ENCODE measurements at regions not wholly inside any gene's neighbourhood (a gene's known extent, or its start where the extent isn't known, plus 50 kb on each side); places are given as distances from the start of the nearest gene placed in this dataset.

DNA sequence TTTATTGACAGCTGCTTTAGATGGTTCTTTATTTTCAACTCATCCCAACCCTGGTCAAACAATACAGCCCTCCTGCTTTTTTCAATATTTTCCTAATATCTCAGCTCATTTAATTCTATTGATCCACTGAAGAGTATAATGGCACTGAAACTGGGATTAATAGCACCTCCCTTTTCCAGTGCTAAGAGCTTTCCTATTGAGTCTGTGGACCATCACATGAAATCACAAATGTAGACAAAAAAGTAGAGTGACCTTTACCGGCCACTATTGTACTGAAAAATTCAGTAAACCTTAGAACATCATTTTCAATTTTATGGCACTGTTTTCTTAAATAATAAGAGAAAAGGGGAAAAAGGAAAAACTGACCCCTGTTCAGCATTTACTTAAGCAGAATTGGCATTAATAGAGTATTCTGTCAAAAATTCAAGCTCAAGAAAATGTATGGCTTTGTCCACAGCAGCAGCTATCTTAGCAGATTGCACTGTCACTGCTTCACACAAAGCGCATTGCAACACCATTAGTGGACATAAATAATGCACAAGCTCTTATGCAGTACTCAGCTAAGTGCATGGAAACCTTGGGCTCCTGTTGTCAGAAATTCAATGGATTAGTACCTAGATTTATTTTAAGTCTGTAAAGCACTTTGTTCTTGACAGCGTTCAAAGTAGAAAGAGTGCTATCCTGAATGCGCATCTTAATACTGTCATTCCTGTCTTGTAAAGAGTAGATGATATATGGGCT is 851.0 kb upstream of the KLHL1 start:
- no peak for TF ChIP-seq ZFX (IDR thresholded peaks at IDR 0.05; ENCODE audit: borderline replicate concordance)
- TF ChIP-seq, protein P1, sequence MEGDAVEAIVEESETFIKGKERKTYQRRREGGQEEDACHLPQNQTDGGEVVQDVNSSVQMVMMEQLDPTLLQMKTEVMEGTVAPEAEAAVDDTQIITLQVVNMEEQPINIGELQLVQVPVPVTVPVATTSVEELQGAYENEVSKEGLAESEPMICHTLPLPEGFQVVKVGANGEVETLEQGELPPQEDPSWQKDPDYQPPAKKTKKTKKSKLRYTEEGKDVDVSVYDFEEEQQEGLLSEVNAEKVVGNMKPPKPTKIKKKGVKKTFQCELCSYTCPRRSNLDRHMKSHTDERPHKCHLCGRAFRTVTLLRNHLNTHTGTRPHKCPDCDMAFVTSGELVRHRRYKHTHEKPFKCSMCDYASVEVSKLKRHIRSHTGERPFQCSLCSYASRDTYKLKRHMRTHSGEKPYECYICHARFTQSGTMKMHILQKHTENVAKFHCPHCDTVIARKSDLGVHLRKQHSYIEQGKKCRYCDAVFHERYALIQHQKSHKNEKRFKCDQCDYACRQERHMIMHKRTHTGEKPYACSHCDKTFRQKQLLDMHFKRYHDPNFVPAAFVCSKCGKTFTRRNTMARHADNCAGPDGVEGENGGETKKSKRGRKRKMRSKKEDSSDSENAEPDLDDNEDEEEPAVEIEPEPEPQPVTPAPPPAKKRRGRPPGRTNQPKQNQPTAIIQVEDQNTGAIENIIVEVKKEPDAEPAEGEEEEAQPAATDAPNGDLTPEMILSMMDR (IDR thresholded peaks at IDR 0.05): no peak
- no peak overlapping the region for H3K27ac ChIP-seq

DNA sequence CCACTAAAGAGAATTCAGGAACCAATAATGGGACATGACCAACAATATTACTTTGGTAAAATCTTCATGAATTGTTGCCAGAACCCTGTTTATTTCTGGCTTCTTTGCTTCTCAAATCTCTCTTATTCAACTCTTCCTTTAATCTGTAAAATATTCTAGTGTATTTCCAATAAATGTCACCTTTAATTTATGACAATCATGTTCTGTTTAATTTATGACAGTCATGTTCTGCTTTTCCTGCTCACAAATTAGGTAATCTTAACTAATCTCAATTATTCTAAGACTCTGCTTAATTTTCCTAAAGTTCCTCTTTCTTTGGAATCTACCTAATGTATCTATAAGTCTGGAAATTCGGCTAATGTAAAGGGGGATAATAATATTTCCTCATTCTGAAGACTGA is 847.6 kb upstream of the KLHL1 start:
- no peak overlapping the region for H3K27ac ChIP-seq

DNA sequence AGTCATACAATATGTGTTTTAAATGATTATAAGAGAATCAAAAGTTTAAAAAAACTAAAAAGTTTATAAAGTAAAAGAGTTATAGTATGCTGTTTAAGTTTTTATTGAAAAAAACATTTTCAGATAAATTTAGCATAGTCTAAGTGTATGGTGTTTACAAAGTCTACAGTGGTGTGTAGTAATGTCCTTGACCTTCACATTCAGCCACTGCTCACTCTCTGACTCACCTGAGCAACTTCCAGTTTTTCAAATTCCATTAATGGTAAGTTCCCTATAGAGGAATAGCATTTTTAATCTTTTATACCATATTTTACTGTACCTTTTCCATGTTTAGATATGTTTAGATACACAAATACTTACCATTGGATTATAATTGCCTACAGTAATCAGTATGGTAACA is 842.4 kb upstream of the KLHL1 start:
- no peak overlapping the region for H3K27ac ChIP-seq
- TF ChIP-seq ZFX (IDR thresholded peaks at IDR 0.05; ENCODE audit: borderline replicate concordance): no peak
- TF ChIP-seq, protein P1 (IDR thresholded peaks at IDR 0.05): no peak

More for the DNA sequence above, 847.6 kb upstream of the KLHL1 start:
- TF ChIP-seq, protein P1 (IDR thresholded peaks at IDR 0.05): no peak
- no peak for TF ChIP-seq ZFX (IDR thresholded peaks at IDR 0.05; ENCODE audit: borderline replicate concordance)

DNA sequence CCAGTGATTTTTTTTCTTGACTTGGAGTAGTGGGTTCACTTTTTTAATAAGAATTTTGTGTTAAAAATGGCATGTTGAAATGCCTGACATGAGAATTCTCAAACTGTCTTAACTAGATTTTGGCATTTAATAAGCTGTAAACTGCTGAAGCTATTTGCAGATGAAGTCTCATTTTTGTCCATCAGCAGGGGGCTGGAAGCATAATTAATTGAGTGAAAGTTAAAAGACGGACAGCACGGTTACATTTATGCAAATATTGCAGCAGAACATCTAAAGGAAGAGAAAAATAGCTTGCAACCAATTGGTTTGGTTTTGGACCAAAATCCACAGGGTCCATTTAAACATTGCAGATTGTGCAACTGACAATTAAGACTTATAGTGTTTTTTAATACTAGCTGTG is 837.3 kb upstream of the KLHL1 start:
- no peak overlapping the region for H3K27ac ChIP-seq
- TF ChIP-seq, protein P1 (IDR thresholded peaks at IDR 0.05): no peak

DNA sequence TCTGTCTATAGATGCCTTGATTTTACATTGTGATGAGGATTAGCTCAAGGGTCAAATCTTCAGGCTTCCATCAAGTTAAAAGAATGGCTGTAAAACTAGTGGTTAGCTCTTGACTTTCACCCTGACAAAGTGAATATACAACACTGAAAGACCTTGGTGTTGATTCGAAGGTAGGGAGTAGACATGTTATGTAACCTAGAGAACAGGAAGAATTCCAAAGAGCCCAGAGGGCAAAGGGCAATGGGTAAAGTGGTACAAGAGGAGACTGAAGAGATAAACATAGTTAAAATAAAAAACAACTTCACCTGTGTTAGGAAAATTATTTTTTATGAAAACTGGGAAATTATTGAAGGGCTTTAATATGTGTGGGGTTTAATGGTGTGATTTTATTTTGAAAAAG is 833.2 kb upstream of the KLHL1 start:
- H3K27ac ChIP-seq: no peak overlapping the region
- TF ChIP-seq, protein P1 (IDR thresholded peaks at IDR 0.05): no peak
- TF ChIP-seq ZFX (IDR thresholded peaks at IDR 0.05; ENCODE audit: borderline replicate concordance): no peak

DNA sequence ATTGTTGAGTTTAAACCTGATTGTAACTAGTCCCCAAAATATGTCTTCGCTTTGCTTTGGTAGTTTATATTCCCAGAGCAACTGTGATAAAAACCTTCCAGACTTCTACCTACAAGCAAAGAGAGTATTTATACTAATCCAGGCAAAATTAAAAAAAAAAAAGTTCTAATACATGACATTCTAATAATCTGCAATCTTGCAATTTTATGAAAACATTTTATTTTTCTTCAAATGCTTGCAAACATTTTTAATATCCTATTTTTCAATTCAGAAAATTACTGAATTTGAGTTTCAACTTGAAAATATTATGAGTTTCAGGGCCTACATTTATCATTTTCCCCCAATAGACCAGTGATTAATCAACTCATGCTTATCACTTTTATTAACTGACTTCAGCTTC is 830.2 kb upstream of the KLHL1 start:
- H3K27ac ChIP-seq: no peak overlapping the region
- TF ChIP-seq ZFX (IDR thresholded peaks at IDR 0.05; ENCODE audit: borderline replicate concordance): no peak
- TF ChIP-seq, protein P1 (IDR thresholded peaks at IDR 0.05): no peak

DNA sequence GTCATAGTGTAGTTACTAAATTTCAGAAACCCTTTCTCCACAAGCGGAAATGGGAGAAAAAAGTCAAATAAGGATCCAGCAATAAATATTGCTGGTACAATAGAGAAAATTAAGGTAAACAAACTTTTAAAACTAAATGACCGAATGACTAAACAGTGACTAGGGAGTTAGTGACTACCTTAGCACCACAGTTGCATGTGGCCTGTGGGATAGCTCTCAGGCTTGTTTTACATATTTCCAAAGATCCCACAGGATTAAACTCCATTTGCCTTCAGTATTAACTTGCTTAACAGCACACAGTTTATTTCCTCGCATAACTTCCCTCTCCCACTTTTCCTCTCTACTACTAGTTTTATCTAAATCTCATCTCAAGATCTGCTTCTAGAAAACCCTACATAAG is 824.3 kb upstream of the KLHL1 start:
- H3K27ac ChIP-seq: no peak overlapping the region
- no peak for TF ChIP-seq ZFX (IDR thresholded peaks at IDR 0.05; ENCODE audit: borderline replicate concordance)
- TF ChIP-seq, protein P1 (IDR thresholded peaks at IDR 0.05): no peak
